ENCODE measurements at regions not wholly inside any gene's neighbourhood (a gene's known extent, or its start where the extent isn't known, plus 50 kb on each side); places are given as distances from the start of the nearest gene placed in this dataset.

GRCh38 chr2:19600506-19600905 lies 242.1 kb upstream of the OSR1 start:
- DNase-seq (ENCODE audit: low read depth) = no peak

DNA sequence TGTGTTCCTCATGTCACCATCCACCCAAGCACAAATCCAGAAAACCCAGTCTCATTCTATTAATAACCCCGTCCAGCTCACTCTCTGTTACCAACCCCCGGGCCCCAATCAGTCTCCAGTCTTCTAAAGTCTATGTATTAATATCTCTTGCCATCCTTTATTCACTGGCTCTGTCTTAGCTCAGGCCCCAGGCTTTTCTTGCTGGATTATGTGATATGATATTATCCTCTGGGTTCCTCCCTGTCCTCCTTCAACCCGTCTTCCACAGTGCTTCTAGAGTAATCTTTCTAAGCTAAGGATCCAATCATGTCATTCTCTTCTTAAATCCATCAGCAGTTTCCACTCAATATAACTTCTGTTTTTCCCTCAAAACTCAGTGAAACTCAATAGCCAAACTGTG lies 240.5 kb upstream of the OSR1 start:
- DNase-seq (ENCODE audit: low read depth) = no peak

- no peak for DNase-seq (ENCODE audit: low read depth)
Measured at GRCh38 chr2:19592197-19592596, 233.8 kb upstream of the OSR1 start.

GRCh38 chr2:19589791-19590190 lies 231.4 kb upstream of the OSR1 start:
- no peak for DNase-seq (ENCODE audit: low read depth)

DNA sequence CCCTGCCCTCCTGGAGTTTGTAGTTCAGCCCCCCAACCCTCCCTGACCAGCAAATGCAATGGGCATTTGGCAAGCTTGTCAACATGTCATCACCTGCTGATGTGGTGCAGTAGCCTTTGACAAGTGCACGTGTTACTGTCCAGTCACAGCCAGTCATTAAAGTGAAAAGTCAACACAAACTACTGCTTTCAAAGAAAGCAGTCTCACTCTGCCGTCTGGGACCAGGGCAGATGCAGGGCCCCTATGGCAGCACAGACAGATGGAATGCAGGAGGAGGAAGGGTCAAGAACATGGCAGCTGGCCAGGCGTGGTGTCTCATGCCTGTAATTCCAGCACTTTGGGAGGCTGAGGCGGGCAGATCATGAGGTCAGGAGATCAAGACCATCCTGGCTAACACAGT lies 222.4 kb upstream of the OSR1 start:
- no peak for DNase-seq (ENCODE audit: low read depth)

DNA sequence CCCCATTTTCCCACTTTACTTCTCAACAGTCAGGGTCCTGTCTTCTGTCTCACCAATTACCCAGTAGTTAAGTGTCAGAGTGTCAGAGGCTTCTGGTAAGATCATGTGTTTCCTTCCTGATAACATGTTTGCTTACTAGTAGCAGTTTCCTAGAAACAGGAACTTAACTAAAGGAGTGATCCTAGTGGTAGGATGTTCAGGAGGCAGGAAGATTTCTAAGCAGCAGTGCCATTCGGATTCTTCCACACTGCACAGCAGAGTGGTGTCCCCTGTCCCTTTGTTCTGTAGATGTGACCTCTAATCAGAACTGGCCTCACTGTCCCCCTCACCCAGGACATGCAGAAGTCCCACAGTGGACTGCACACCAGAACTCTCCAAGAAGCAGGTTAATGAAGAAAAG lies 221.8 kb upstream of the OSR1 start:
- no peak for DNase-seq (ENCODE audit: low read depth)

- no peak for DNase-seq (ENCODE audit: low read depth)
Measured at GRCh38 chr2:19579461-19579860, 221.0 kb upstream of the OSR1 start.

DNA sequence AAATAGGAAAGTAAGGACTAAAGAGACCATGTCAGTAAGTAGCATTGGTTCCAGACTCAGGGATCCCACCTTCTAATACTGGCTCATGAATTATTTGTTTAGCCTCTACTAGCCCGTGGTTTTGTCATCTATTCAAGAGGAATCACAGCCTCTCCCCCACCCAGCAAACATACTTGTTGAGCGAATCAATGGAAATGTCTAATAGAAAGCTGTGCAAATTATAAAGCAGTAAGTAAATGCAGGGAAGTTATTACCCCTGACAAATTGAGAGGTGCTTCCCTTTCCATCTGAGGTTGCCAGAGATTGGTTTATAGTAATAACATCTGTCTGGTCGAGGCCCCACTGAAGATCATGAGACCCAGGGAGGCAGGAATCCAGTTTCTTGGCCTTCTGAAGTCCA lies 219.3 kb upstream of the OSR1 start:
- no peak for DNase-seq (ENCODE audit: low read depth)

DNA sequence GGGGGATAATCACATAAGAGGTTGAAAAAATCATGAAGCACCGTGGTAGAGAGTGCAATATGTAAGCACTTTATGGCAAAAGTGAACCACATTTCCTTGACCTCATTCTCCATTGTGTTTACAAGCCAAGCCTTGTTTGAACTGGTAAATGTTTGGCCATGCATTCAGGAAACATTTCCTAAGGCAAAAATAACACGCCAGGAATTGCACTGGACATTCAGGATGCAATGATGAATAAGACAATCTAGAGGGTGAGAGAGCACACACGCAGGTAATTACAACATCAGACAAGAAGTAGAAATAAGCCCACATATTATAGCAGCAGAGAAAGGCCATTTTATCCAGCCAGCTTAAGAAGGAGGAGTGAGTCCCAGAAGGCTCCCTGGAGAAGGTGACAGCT lies 218.0 kb upstream of the OSR1 start:
- DNase-seq (ENCODE audit: low read depth) = no peak

DNA sequence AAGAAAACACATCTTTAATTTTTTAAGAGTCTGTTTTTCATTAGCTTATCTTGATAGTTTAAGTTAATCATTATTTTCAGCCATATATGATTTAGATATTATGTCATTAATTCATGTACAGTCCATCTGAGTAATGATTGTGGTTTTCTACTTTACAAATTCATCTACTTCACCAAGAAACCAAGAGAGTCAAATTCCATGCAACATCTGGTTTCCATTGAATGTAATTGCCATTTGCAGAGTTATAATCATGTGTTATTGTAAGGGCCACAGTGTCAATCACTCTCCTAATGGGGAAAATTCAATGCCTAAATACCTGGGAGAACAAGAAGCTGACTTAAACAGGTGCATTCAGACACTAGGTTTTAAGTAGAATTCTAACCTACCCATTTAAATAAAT lies 217.2 kb upstream of the OSR1 start:
- no peak for DNase-seq (ENCODE audit: low read depth)

- no peak for DNase-seq (ENCODE audit: low read depth)
Measured at GRCh38 chr2:19574778-19575260, 216.4 kb upstream of the OSR1 start.

DNA sequence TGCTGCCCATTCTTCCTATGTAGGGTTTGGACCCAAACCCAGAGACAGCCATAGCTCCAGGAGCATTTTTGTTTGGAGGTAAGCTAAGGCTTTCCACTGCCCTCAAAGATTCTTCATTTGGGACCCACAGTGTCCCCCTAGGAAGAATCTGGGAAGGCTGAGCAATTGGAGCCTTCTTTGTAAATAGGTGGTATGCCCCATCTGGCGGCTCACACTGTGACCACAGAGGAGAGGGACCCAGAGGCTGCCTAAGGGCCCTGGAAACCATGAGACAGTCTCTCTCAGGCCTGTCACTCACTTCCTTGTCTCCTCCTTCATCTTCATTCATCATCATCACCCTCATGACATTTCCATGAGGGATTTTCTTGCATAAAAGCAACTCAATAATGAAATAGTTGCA lies 215.4 kb upstream of the OSR1 start:
- DNase-seq (ENCODE audit: low read depth) = no peak

- no peak for DNase-seq (ENCODE audit: low read depth)
Measured at GRCh38 chr2:19571773-19572172, 213.3 kb upstream of the OSR1 start.

GRCh38 chr2:19569300-19569791 lies 210.9 kb upstream of the OSR1 start:
- DNase-seq (ENCODE audit: low read depth) = no peak

DNA sequence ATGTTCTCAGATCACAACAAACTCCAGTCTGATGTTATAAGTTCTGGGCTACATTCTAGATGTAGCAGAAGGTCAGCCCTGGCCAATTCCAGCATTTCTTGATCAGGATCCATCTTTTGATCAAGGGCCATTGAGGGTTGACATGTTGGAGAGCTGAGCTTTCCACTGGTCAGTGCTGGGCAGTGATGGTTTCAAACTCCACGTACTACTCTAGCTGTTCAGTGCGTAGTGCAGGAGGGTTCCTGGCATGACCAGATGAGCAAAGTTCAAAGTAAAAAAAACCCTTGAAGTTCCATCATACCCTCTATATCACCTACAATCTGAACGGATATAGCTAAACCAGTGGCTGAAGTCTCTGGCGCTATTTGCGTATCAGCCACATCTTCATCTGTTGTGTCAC lies 210.4 kb upstream of the OSR1 start:
- no peak for DNase-seq (ENCODE audit: low read depth)

- DNase-seq (ENCODE audit: low read depth) = no peak
Measured at GRCh38 chr2:19560785-19561184, 202.4 kb upstream of the OSR1 start.

DNA sequence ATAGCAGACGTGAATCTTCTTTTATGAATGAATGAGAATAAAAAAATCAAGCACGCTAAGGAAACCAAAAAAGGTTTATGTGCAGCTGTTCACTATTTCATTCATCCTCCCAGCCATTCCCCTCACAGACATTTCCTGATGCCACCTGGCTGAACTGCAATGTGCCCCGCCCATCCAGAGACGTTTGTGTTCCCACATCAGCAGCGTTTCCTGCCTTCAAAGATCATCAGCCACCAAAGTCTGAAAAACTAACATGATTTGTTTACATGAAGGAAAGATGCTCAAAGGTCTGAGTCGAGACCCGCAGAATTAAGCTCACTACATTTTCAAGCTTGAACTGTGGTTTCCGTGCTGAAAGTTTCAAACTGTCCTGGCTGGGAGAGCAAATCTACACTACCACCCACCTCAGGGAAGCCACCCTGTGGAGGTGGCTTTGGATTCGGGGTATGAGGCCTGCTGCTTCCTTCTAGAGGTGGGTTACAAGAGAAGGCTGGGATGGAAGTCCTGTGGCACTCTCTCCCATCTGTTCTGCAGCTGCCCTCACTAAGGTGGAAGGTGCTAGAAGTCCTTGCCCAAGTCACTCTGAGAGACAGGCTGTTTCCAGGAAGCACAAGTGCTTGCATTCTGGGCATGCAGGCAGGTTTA lies 201.3 kb upstream of the OSR1 start:
- no peak for DNase-seq (ENCODE audit: low read depth)

GRCh38 chr2:19556648-19557047 lies 198.2 kb upstream of the OSR1 start:
- no peak for DNase-seq (ENCODE audit: low read depth)

- no peak for DNase-seq (ENCODE audit: low read depth)
Measured at GRCh38 chr2:19554520-19554919, 196.1 kb upstream of the OSR1 start.

GRCh38 chr2:19552270-19552669 lies 193.8 kb upstream of the OSR1 start:
- DNase-seq (ENCODE audit: low read depth) = no peak

DNA sequence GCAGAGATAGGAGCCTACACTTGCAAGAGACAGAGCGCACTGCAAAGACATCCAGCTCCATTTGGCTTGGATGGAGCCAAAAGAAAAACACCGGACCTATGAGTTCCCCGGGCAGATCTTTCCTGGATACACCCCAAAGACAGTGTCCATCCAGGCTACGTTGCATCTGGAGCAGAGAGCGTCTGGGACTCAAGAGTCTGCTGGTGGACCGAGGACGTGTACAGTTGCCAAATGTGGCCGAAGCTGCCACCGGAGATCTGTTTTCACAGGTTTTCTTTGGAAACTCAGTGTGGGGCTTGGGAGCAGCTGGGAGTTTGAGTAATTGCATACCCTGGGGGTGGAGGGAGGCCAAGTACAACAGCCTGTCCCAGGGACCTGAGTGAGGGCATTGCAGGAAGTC lies 192.3 kb upstream of the OSR1 start:
- no peak for DNase-seq (ENCODE audit: low read depth)

GRCh38 chr2:19549821-19550220 lies 191.4 kb upstream of the OSR1 start:
- no peak for DNase-seq (ENCODE audit: low read depth)

GRCh38 chr2:19548116-19548515 lies 189.7 kb upstream of the OSR1 start:
- no peak for DNase-seq (ENCODE audit: low read depth)

GRCh38 chr2:19547321-19547720 lies 188.9 kb upstream of the OSR1 start:
- no peak for DNase-seq (ENCODE audit: low read depth)
